Liver (tissue), 8 donors: ENCODE measurements at regions not wholly inside any gene's neighbourhood (a gene's known extent, or its start where the extent isn't known, plus 50 kb on each side); places are given as distances from the start of the nearest gene placed in this dataset.

Experiments
- DNase-seq: peaks from one replicate; pipeline ENCODE4 v3.0.0-alpha.2; 2017; ENCODE audit warnings: low spot score
- H3K27ac ChIP-seq, 2 donors: one replicate each; pipeline ENCODE4 v1.7.0; 2013; ENCODE audit warnings: inconsistent platforms in 2 of 2, low read length in 2 of 2, control low read depth in 1 of 2, low read depth in 1 of 2, mild to moderate bottlenecking in 1 of 2
- H3K27me3 ChIP-seq, 4 donors: one replicate each; pipeline versions ENCODE4 v1.6.1 to v1.7.0; 2013; ENCODE audit warnings: low read length in 3 of 4, inconsistent platforms in 1 of 4, mild to moderate bottlenecking in 1 of 4, moderate library complexity in 1 of 4; ENCODE audit not compliant: control insufficient read depth in 4 of 4, insufficient read depth in 4 of 4
- H3K36me3 ChIP-seq, 4 donors: one replicate each; pipeline versions ENCODE4 v1.6.1 to v1.7.0; 2013; ENCODE audit warnings: low read length in 3 of 4, mild to moderate bottlenecking in 3 of 4, low read depth in 1 of 4, moderate library complexity in 1 of 4; ENCODE audit not compliant: control insufficient read depth in 4 of 4, insufficient read depth in 3 of 4
- H3K4me1 ChIP-seq, 4 donors: one replicate each; pipeline versions ENCODE4 v1.6.1 to v1.7.0; 2013; ENCODE audit warnings: low read length in 3 of 4, mild to moderate bottlenecking in 3 of 4, moderate library complexity in 1 of 4; ENCODE audit not compliant: control insufficient read depth in 4 of 4, insufficient read depth in 4 of 4
- H3K4me3 ChIP-seq, 3 donors: one replicate each; pipeline versions ENCODE4 v1.6.1 to v1.7.0; 2013; ENCODE audit warnings: low read length in 3 of 3, control low read depth in 1 of 3, low read depth in 1 of 3, mild to moderate bottlenecking in 1 of 3
- H3K9ac ChIP-seq, 2 donors: one replicate each; pipeline ENCODE4 v1.7.0; 2013; ENCODE audit warnings: low read length in 2 of 2, mild to moderate bottlenecking in 2 of 2, moderate library complexity in 2 of 2, control low read depth in 1 of 2, low read depth in 1 of 2
- H3K9me3 ChIP-seq, 4 donors: one replicate each; pipeline versions ENCODE4 v1.6.1 to v1.7.0; 2013; ENCODE audit warnings: low read length in 3 of 4; ENCODE audit not compliant: control insufficient read depth in 4 of 4
- EGR1 ChIP-seq, 2 donors: IDR thresholded peaks; 2 replicates each; pipeline ENCODE4 v1.6.1; 2016 to 2018; ENCODE audit warnings: antibody characterized with exemption in 2 of 2, low read depth in 2 of 2
- FOXA1 ChIP-seq: IDR thresholded peaks from 2 replicates; pipeline ENCODE4 v1.6.1; 2016; ENCODE audit warnings: antibody characterized with exemption
- FOXA2 ChIP-seq: IDR thresholded peaks from 2 replicates; pipeline ENCODE4 v1.6.1; 2016; ENCODE audit warnings: antibody characterized with exemption
- GABPA ChIP-seq, 2 donors: IDR thresholded peaks in 1 of 2; conservative IDR thresholded peaks in 1 of 2; 2 replicates each; pipeline ENCODE4 v1.6.1; 2016; ENCODE audit warnings: antibody characterized with exemption in 2 of 2, mild to moderate bottlenecking in 1 of 2, moderate library complexity in 1 of 2
- HNF4A ChIP-seq, 2 donors: conservative IDR thresholded peaks; 2 replicates each; pipeline ENCODE4 v1.6.1; 2016; ENCODE audit warnings: antibody characterized with exemption in 2 of 2, mild to moderate bottlenecking in 2 of 2
- HNF4G ChIP-seq: IDR thresholded peaks from 2 replicates; pipeline ENCODE4 v1.6.1; 2016; ENCODE audit warnings: antibody characterized with exemption
- JUND ChIP-seq, 2 donors: IDR thresholded peaks; 2 replicates each; pipeline ENCODE4 v1.6.1; 2016; ENCODE audit warnings: antibody characterized with exemption in 2 of 2
- NR2F2 ChIP-seq: IDR thresholded peaks from 2 replicates; pipeline ENCODE4 v1.6.1; 2016; ENCODE audit warnings: antibody characterized with exemption
- RAD21 ChIP-seq, 2 donors: IDR thresholded peaks; 2 replicates each; pipeline ENCODE4 v1.6.1; 2016; ENCODE audit warnings: antibody characterized with exemption in 2 of 2, mild to moderate bottlenecking in 2 of 2
- RXRA ChIP-seq, 2 donors: IDR thresholded peaks; 2 replicates each; pipeline ENCODE4 v1.6.1; 2017 to 2018; ENCODE audit warnings: antibody characterized with exemption in 2 of 2, mild to moderate bottlenecking in 1 of 2
- SP1 ChIP-seq: IDR thresholded peaks from 2 replicates; pipeline ENCODE4 v1.6.1; 2018; ENCODE audit warnings: antibody characterized with exemption, mild to moderate bottlenecking
- TAF1 ChIP-seq: conservative IDR thresholded peaks from 2 replicates; pipeline ENCODE4 v1.6.1; 2016; ENCODE audit warnings: antibody characterized with exemption, mild to moderate bottlenecking
- YY1 ChIP-seq: IDR thresholded peaks from 2 replicates; pipeline ENCODE4 v1.6.1; 2016; ENCODE audit warnings: antibody characterized with exemption, mild to moderate bottlenecking
- WGBS: extraction: QIAGEN DNeasy Blood & Tissue Kit; methylation state at CpG from one replicate; pipeline ENCODE4 v1.1.7; 2013; 5-methylcytosine and 5-hydroxymethylcytosine counted together
- TF ChIP-seq, protein P1 (sequence below): IDR thresholded peaks from 2 replicates; pipeline ENCODE4 v1.6.1; 2016; ENCODE audit warnings: antibody characterized with exemption
- TF ChIP-seq, protein P2 (sequence below): IDR thresholded peaks from 2 replicates; pipeline ENCODE4 v1.6.1; 2016; ENCODE audit warnings: antibody characterized with exemption
- TF ChIP-seq, protein P3 (sequence below): IDR thresholded peaks from 2 replicates; pipeline ENCODE4 v1.6.1; 2016; ENCODE audit warnings: antibody characterized with exemption
- TF ChIP-seq, protein P4 (sequence below): fragments of 150-350 bp; IDR thresholded peaks from 2 replicates; pipeline ENCODE4 v1.5.1; 2017; ENCODE audit warnings: improper control_type of control experiment, low read depth, low read length; ENCODE audit not compliant: missing input control
- TF ChIP-seq, protein P5 (sequence below): IDR thresholded peaks from 2 replicates; pipeline ENCODE4 v1.6.1; 2016; ENCODE audit warnings: antibody characterized with exemption, mild to moderate bottlenecking
- donor health status: healthy.
- donor health status: healthy.
- donor health status: healthy.
- donor health status: healthy.
- donor health status: healthy.

DNA sequence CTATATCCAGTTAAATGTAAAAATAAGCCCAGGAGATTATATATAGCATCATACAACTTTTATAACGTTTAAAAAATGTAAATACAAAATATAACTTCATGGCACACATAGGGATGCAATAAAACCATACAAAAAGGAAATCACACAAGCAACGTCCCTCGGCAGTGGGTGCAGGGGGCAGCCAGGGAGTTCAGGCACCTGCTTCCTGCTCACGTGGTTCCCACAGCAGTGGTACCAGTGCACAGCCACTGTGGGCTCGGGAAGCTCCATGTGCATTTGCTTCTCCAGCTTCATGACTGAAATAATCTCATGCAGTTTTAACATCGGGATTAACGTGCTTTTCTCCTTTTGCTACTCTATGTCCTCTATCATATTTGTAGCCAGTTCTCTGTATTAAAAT, 255.5 kb upstream of the CXCL12 start:
- H3K4me1 ChIP-seq = no peaks in the 10 kb centered on the region
- H3K9me3 ChIP-seq = peaks cover 0 to 4% (median 0%) of the 10 kb centered on the region in 4 donors
- WGBS = 53% methylated on average over 7 of the region's 7 CpGs
- no peak overlapping the region for H3K4me3 ChIP-seq
- DNase-seq = no peak
- no peak overlapping the region for H3K27ac ChIP-seq
- H3K36me3 ChIP-seq = no peaks in the 10 kb centered on the region
- no peak for TF ChIP-seq NR2F2
- TF ChIP-seq FOXA1 = no peak
- TF ChIP-seq, protein P1, sequence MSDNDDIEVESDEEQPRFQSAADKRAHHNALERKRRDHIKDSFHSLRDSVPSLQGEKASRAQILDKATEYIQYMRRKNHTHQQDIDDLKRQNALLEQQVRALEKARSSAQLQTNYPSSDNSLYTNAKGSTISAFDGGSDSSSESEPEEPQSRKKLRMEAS = no peak
- no peak for TF ChIP-seq TAF1
- no peak for TF ChIP-seq FOXA2
- no peak for TF ChIP-seq HNF4A (conservative IDR thresholded peaks at IDR 0.05)
- TF ChIP-seq, protein P2, sequence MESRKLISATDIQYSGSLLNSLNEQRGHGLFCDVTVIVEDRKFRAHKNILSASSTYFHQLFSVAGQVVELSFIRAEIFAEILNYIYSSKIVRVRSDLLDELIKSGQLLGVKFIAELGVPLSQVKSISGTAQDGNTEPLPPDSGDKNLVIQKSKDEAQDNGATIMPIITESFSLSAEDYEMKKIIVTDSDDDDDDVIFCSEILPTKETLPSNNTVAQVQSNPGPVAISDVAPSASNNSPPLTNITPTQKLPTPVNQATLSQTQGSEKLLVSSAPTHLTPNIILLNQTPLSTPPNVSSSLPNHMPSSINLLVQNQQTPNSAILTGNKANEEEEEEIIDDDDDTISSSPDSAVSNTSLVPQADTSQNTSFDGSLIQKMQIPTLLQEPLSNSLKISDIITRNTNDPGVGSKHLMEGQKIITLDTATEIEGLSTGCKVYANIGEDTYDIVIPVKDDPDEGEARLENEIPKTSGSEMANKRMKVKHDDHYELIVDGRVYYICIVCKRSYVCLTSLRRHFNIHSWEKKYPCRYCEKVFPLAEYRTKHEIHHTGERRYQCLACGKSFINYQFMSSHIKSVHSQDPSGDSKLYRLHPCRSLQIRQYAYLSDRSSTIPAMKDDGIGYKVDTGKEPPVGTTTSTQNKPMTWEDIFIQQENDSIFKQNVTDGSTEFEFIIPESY = no peak
- no peak for TF ChIP-seq RAD21 (IDR thresholded peaks at IDR 0.05)
- TF ChIP-seq, protein P3, sequence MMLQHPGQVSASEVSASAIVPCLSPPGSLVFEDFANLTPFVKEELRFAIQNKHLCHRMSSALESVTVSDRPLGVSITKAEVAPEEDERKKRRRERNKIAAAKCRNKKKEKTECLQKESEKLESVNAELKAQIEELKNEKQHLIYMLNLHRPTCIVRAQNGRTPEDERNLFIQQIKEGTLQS = no peak
- no peak for TF ChIP-seq RXRA (IDR thresholded peaks at IDR 0.05)
- no peak for TF ChIP-seq YY1
- TF ChIP-seq, protein P4, sequence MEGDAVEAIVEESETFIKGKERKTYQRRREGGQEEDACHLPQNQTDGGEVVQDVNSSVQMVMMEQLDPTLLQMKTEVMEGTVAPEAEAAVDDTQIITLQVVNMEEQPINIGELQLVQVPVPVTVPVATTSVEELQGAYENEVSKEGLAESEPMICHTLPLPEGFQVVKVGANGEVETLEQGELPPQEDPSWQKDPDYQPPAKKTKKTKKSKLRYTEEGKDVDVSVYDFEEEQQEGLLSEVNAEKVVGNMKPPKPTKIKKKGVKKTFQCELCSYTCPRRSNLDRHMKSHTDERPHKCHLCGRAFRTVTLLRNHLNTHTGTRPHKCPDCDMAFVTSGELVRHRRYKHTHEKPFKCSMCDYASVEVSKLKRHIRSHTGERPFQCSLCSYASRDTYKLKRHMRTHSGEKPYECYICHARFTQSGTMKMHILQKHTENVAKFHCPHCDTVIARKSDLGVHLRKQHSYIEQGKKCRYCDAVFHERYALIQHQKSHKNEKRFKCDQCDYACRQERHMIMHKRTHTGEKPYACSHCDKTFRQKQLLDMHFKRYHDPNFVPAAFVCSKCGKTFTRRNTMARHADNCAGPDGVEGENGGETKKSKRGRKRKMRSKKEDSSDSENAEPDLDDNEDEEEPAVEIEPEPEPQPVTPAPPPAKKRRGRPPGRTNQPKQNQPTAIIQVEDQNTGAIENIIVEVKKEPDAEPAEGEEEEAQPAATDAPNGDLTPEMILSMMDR = no peak
- TF ChIP-seq HNF4G = no peak
- no peak for TF ChIP-seq EGR1 (IDR thresholded peaks at IDR 0.05; ENCODE audit: low read depth in 2 of 2)
- TF ChIP-seq, protein P5, sequence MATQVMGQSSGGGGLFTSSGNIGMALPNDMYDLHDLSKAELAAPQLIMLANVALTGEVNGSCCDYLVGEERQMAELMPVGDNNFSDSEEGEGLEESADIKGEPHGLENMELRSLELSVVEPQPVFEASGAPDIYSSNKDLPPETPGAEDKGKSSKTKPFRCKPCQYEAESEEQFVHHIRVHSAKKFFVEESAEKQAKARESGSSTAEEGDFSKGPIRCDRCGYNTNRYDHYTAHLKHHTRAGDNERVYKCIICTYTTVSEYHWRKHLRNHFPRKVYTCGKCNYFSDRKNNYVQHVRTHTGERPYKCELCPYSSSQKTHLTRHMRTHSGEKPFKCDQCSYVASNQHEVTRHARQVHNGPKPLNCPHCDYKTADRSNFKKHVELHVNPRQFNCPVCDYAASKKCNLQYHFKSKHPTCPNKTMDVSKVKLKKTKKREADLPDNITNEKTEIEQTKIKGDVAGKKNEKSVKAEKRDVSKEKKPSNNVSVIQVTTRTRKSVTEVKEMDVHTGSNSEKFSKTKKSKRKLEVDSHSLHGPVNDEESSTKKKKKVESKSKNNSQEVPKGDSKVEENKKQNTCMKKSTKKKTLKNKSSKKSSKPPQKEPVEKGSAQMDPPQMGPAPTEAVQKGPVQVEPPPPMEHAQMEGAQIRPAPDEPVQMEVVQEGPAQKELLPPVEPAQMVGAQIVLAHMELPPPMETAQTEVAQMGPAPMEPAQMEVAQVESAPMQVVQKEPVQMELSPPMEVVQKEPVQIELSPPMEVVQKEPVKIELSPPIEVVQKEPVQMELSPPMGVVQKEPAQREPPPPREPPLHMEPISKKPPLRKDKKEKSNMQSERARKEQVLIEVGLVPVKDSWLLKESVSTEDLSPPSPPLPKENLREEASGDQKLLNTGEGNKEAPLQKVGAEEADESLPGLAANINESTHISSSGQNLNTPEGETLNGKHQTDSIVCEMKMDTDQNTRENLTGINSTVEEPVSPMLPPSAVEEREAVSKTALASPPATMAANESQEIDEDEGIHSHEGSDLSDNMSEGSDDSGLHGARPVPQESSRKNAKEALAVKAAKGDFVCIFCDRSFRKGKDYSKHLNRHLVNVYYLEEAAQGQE = no peak
- no peak for TF ChIP-seq GABPA (IDR thresholded peaks at IDR 0.05 in 1 of 2, conservative IDR thresholded peaks at IDR 0.05 in 1 of 2)
- no peak for TF ChIP-seq JUND (IDR thresholded peaks at IDR 0.05)
- no peak for TF ChIP-seq SP1
- no peaks in the 10 kb centered on the region for H3K27me3 ChIP-seq
- no peak overlapping the region for H3K9ac ChIP-seq
